ENCODE measurements at regions not wholly inside any gene's neighbourhood (a gene's known extent, or its start where the extent isn't known, plus 50 kb on each side); places are given as distances from the start of the nearest gene placed in this dataset.

DNA sequence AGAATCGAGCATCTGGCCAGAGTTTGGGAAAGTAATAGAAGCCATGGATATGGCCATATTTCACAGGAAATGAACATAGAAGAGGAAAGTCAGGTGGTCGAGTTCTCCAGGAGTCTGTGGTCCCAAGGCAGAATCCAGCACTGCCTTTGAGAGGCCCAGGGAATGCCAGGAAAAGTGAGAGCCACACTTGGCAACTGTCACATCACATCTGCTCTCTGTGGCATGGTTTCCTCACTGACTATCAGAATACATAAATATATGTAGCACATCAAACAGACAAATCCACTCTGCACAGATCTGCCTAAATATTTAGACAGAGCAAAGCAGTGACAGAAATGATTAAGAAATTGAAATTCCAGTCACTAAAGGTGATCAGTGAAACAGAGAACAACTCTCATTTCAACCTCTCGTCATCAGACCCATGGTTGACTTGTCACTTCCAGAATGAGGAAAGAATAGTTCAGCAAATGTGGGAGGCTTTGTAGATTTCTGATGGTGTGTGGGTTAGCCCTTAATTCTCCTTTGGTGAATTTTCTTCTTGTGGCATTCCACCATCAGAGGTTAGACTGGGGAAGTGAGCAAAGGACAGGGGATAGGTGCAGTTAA is 58.8 kb upstream of the MAN1A2 start:
- no peak for TF ChIP-seq OSR1 (CRISPR knock-in tag; IDR thresholded peaks at IDR 0.05)
- no peak for TF ChIP-seq PPARA (CRISPR knock-in tag; IDR thresholded peaks at IDR 0.05; ENCODE audit: borderline replicate concordance)
- TF ChIP-seq, protein P1, sequence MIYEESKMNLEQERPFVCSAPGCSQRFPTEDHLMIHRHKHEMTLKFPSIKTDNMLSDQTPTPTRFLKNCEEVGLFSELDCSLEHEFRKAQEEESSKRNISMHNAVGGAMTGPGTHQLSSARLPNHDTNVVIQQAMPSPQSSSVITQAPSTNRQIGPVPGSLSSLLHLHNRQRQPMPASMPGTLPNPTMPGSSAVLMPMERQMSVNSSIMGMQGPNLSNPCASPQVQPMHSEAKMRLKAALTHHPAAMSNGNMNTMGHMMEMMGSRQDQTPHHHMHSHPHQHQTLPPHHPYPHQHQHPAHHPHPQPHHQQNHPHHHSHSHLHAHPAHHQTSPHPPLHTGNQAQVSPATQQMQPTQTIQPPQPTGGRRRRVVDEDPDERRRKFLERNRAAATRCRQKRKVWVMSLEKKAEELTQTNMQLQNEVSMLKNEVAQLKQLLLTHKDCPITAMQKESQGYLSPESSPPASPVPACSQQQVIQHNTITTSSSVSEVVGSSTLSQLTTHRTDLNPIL (CRISPR knock-in tag; IDR thresholded peaks at IDR 0.05; ENCODE audit: low read depth), result no peak
